GM23338 (cell line): ENCODE measurements at regions not wholly inside any gene's neighbourhood (a gene's known extent, or its start where the extent isn't known, plus 50 kb on each side); places are given as distances from the start of the nearest gene placed in this dataset.

Source experiments
- ATAC-seq: fragments of 200-7000 bp; cut with Tn5 transposase; 3 replicates; pipeline ENCODE4 v1.9.1; 2020
- DNase-seq: peaks from one replicate; pipeline ENCODE4 v3.0.0-alpha.2; 2015; ENCODE audit warnings: low spot score
- H2AFZ ChIP-seq: fragments of 200-600 bp; sonication (generic); 2 replicates; pipeline ENCODE4 v1.8.0; 2016; ENCODE audit warnings: antibody characterized with exemption, mild to moderate bottlenecking, moderate library complexity
- H3F3A ChIP-seq: fragments of 200-600 bp; sonication (generic); replicated peaks from 2 replicates; pipeline ENCODE4 v1.8.0; 2017; ENCODE audit warnings: antibody characterized with exemption, mixed run types, low read depth
- H3K27ac ChIP-seq: fragments of 200-600 bp; sonication (generic); 2 replicates; pipeline ENCODE4 v1.6.1; 2016; ENCODE audit warnings: low read depth
- H3K27me3 ChIP-seq: fragments of 200-600 bp; sonication (generic); 2 replicates; pipeline ENCODE4 v1.8.0; 2016; ENCODE audit warnings: mild to moderate bottlenecking, mixed run types, moderate library complexity; ENCODE audit not compliant: insufficient read depth
- H3K36me3 ChIP-seq: fragments of 200-600 bp; sonication (generic); 2 replicates; pipeline ENCODE4 v1.8.0; 2016; ENCODE audit warnings: mild to moderate bottlenecking; ENCODE audit not compliant: insufficient read depth
- H3K4me1 ChIP-seq: fragments of 200-600 bp; sonication (generic); 2 replicates; pipeline ENCODE4 v1.8.0; 2016; ENCODE audit warnings: mild to moderate bottlenecking, moderate library complexity; ENCODE audit not compliant: insufficient read depth
- H3K4me2 ChIP-seq: fragments of 200-600 bp; sonication (generic); 2 replicates; pipeline ENCODE4 v1.7.1; 2017; ENCODE audit warnings: mixed run types
- H3K4me3 ChIP-seq: fragments of 200-600 bp; sonication (generic); 2 replicates; pipeline ENCODE4 v1.6.1; 2016; ENCODE audit warnings: mixed run types
- H3K79me2 ChIP-seq: fragments of 200-600 bp; sonication (generic); replicated peaks from 2 replicates; pipeline ENCODE4 v1.8.0; 2017; ENCODE audit warnings: mild to moderate bottlenecking; ENCODE audit not compliant: insufficient read depth
- H3K9me2 ChIP-seq: fragments of 200-600 bp; sonication (generic); 2 replicates; pipeline ENCODE4 v1.8.0; 2017; ENCODE audit not compliant: insufficient read depth
- H4K20me1 ChIP-seq: fragments of 200-600 bp; sonication (generic); replicated peaks from 2 replicates; pipeline ENCODE4 v1.8.0; 2017; ENCODE audit warnings: mild to moderate bottlenecking; ENCODE audit not compliant: insufficient read depth
- H3K27ac Mint-ChIP-seq: 2 replicates; pipeline ENCODE4 v1.8.0; 2020; ENCODE audit warnings: inconsistent platforms, mild to moderate bottlenecking, moderate library complexity, mixed read lengths
- H3K27me3 Mint-ChIP-seq: 3 replicates; pipeline ENCODE4 v1.8.0; 2022; ENCODE audit warnings: low read depth, mild to moderate bottlenecking, moderate library complexity, mixed read lengths, inconsistent platforms; ENCODE audit not compliant: insufficient read depth, poor library complexity
- H3K36me3 Mint-ChIP-seq: 3 replicates; pipeline ENCODE4 v1.8.0; 2021; ENCODE audit warnings: low read depth, mild to moderate bottlenecking, inconsistent platforms, moderate library complexity, mixed read lengths
- H3K4me1 Mint-ChIP-seq: 3 replicates; pipeline ENCODE4 v1.8.0; 2020; ENCODE audit warnings: mild to moderate bottlenecking, inconsistent platforms, mixed read lengths
- H3K4me3 Mint-ChIP-seq: 3 replicates; pipeline ENCODE4 v1.8.0; 2021; ENCODE audit warnings: moderate library complexity, mild to moderate bottlenecking, inconsistent platforms, mixed read lengths
- H3K9me3 Mint-ChIP-seq: 3 replicates; pipeline ENCODE4 v1.8.0; 2020; ENCODE audit warnings: moderate library complexity, mild to moderate bottlenecking, inconsistent platforms, mixed read lengths
- CREB1 ChIP-seq: fragments of 250-450 bp; sonication (Bioruptor Pico); IDR thresholded peaks from 2 replicates; pipeline ENCODE4 v1.5.0; 2020; ENCODE audit warnings: low read depth, mild to moderate bottlenecking, moderate library complexity
- ETS1 ChIP-seq: IDR thresholded peaks from 2 replicates; pipeline ENCODE4 v1.6.1; 2016; ENCODE audit warnings: antibody characterized with exemption
- EZH2 ChIP-seq: fragments of 200-600 bp; sonication (generic); IDR thresholded peaks from one replicate; pipeline ENCODE4 v1.8.0; 2017; ENCODE audit warnings: antibody characterized with exemption, mild to moderate bottlenecking, low read depth; ENCODE audit not compliant: unreplicated experiment
- EZH2phosphoT487 ChIP-seq: fragments of 200-600 bp; sonication (generic); IDR thresholded peaks from one replicate; pipeline ENCODE4 v1.8.1; 2018; ENCODE audit warnings: antibody characterized with exemption; ENCODE audit not compliant: unreplicated experiment
- JUNB ChIP-seq: IDR thresholded peaks from one replicate; pipeline ENCODE4 v1.6.1; 2016; ENCODE audit warnings: antibody characterized with exemption; ENCODE audit not compliant: unreplicated experiment
- POLR2AphosphoS5 ChIP-seq: IDR thresholded peaks from 2 replicates; pipeline ENCODE4 v1.6.1; 2016; ENCODE audit warnings: antibody characterized with exemption, low read depth
- REST ChIP-seq: IDR thresholded peaks from one replicate; pipeline ENCODE4 v1.6.1; 2018; ENCODE audit warnings: antibody characterized with exemption; ENCODE audit not compliant: unreplicated experiment
- STAT1 ChIP-seq: IDR thresholded peaks from one replicate; pipeline ENCODE4 v1.6.1; 2016; ENCODE audit warnings: antibody characterized with exemption; ENCODE audit not compliant: unreplicated experiment
- ZNF114 ChIP-seq: fragments of 250-450 bp; sonication (Bioruptor Pico); IDR thresholded peaks from 2 replicates; pipeline ENCODE4 v1.5.0; 2020; ENCODE audit warnings: mild to moderate bottlenecking, moderate library complexity
- ZNF331 ChIP-seq: fragments of 250-450 bp; sonication (Bioruptor Pico); IDR thresholded peaks from 2 replicates; pipeline ENCODE4 v1.5.0; 2020; ENCODE audit warnings: low read depth, mild to moderate bottlenecking, moderate library complexity
- ZNF462 ChIP-seq: fragments of 250-450 bp; sonication (Bioruptor Pico); IDR thresholded peaks from 2 replicates; pipeline ENCODE4 v1.5.0; 2020; ENCODE audit warnings: mild to moderate bottlenecking, moderate library complexity

GRCh38 chr1:23616292-23616824 lies 57.1 kb upstream of the ID3 start:
- H3K9me3 Mint-ChIP-seq: no peaks in the 10 kb centered on the region
- H3K27me3 ChIP-seq: peaks cover 26% of the 10 kb centered on the region
- no peak overlapping the region for H3K4me3 ChIP-seq
- H3K27ac Mint-ChIP-seq: no peak overlapping the region
- no peak overlapping the region for H2AFZ ChIP-seq
- H3K9me2 ChIP-seq: 0 out of 2 replicates have a peak, but pooled peaks cover 4% of the 10 kb centered on the region
- peaks cover 25% of the 10 kb centered on the region for H3K27me3 Mint-ChIP-seq
- DNase-seq: peak; percentile 46
- H3K79me2 ChIP-seq: no peaks in the 10 kb centered on the region
- no peaks in the 10 kb centered on the region for H3K36me3 ChIP-seq
- no peak overlapping the region for H3K4me3 Mint-ChIP-seq
- peaks cover 15% of the 10 kb centered on the region for H3F3A ChIP-seq
- no peak overlapping the region for H3K4me2 ChIP-seq
- peaks cover 23% of the 10 kb centered on the region for H3K4me1 ChIP-seq
- H4K20me1 ChIP-seq: no peaks in the 10 kb centered on the region
- no peak for ATAC-seq
- H3K36me3 Mint-ChIP-seq: no peaks in the 10 kb centered on the region
- H3K27ac ChIP-seq: no peak overlapping the region
- H3K4me1 Mint-ChIP-seq: peaks cover 35% of the 10 kb centered on the region
- TF ChIP-seq EZH2: no peak
- no peak for TF ChIP-seq REST
- no peak for TF ChIP-seq EZH2phosphoT487
- no peak for TF ChIP-seq STAT1
- TF ChIP-seq POLR2AphosphoS5: no peak
- no peak for TF ChIP-seq ZNF462
- no peak for TF ChIP-seq JUNB
- no peak for TF ChIP-seq ZNF331 (CRISPR knock-in tag)
- TF ChIP-seq ETS1: no peak
- TF ChIP-seq ZNF114 (CRISPR knock-in tag): no peak
- no peak for TF ChIP-seq CREB1 (CRISPR knock-in tag)
